SK-N-SH (cell line): ENCODE measurements at regions not wholly inside any gene's neighbourhood (a gene's known extent, or its start where the extent isn't known, plus 50 kb on each side); places are given as distances from the start of the nearest gene placed in this dataset.

Experiments used
- CHD2 ChIP-seq: fragments of 150-350 bp; IDR thresholded peaks from 2 replicates; pipeline ENCODE4 v1.6.1; 2018; ENCODE audit warnings: low read length; ENCODE audit not compliant: partially characterized antibody
- CTCF ChIP-seq: fragments of 200-600 bp; sonication (generic); IDR thresholded peaks from 2 replicates; pipeline ENCODE4 v1.6.1; 2017; ENCODE audit warnings: antibody characterized with exemption, mild to moderate bottlenecking, moderate library complexity
- EP300 ChIP-seq, 2 experiments: IDR thresholded peaks; 2 replicates each; pipeline versions ENCODE4 v1.4.0 to v1.6.1; 2012; ENCODE audit warnings: borderline replicate concordance in 1 of 2, low read depth in 1 of 2, low read length in 1 of 2
- EZH2phosphoT487 ChIP-seq: fragments of 200-600 bp; sonication (generic); IDR thresholded peaks from 2 replicates; pipeline ENCODE4 v1.6.1; 2017; ENCODE audit warnings: low read depth, mixed run types, mild to moderate bottlenecking, antibody characterized with exemption, moderate library complexity, borderline replicate concordance
- JUND ChIP-seq: IDR thresholded peaks from 2 replicates; pipeline ENCODE4 v1.4.0; 2012
- MAX ChIP-seq: IDR thresholded peaks from 2 replicates; pipeline ENCODE4 v1.4.0; 2012; ENCODE audit warnings: low read depth
- POLR2AphosphoS5 ChIP-seq: IDR thresholded peaks from 2 replicates; pipeline ENCODE4 v1.6.1; 2012; ENCODE audit warnings: low read depth, low read length
- RAD21 ChIP-seq: IDR thresholded peaks from 2 replicates; pipeline ENCODE4 v1.6.1; 2012; ENCODE audit warnings: mild to moderate bottlenecking, low read length
- REST ChIP-seq: IDR thresholded peaks from 2 replicates; pipeline ENCODE4 v1.6.1; 2012; ENCODE audit warnings: mild to moderate bottlenecking, low read depth, low read length, moderate library complexity
- SIN3A ChIP-seq: IDR thresholded peaks from 2 replicates; pipeline ENCODE4 v1.6.1; 2012; ENCODE audit warnings: low read depth, mild to moderate bottlenecking, low read length, moderate library complexity, borderline replicate concordance
- TAF1 ChIP-seq: IDR thresholded peaks from 2 replicates; pipeline ENCODE4 v1.6.1; 2012; ENCODE audit warnings: low read depth, mild to moderate bottlenecking, low read length, moderate library complexity, borderline replicate concordance
- TEAD4 ChIP-seq: IDR thresholded peaks from 2 replicates; pipeline ENCODE4 v1.4.0; 2012; ENCODE audit warnings: mild to moderate bottlenecking, borderline replicate concordance; ENCODE audit not compliant: insufficient read depth
- ZBTB33 ChIP-seq: IDR thresholded peaks from 2 replicates; pipeline ENCODE4 v1.4.0; 2012; ENCODE audit warnings: low read depth, borderline replicate concordance

- TF ChIP-seq JUND: no peak
- TF ChIP-seq EP300 (IDR thresholded peaks at IDR 0.05; ENCODE audit: borderline replicate concordance in 1 of 2, low read depth in 1 of 2, low read length in 1 of 2): no peak
- TF ChIP-seq CTCF: no peak
- no peak for TF ChIP-seq CHD2
- no peak for TF ChIP-seq SIN3A
- no peak for TF ChIP-seq MAX
- TF ChIP-seq POLR2AphosphoS5: no peak
- no peak for TF ChIP-seq ZBTB33
- no peak for TF ChIP-seq EZH2phosphoT487
- no peak for TF ChIP-seq TAF1
- no peak for TF ChIP-seq RAD21
- TF ChIP-seq REST: no peak
- TF ChIP-seq TEAD4: no peak
These were observed 489.5 kb upstream of the B3GAT1 start for GRCh38 chr11:134901542-134901941.
